GM23248 (cell line): ENCODE measurements at regions not wholly inside any gene's neighbourhood (a gene's known extent, or its start where the extent isn't known, plus 50 kb on each side); places are given as distances from the start of the nearest gene placed in this dataset.

ENCODE experiments used
- DNase-seq: peaks from one replicate; pipeline ENCODE4 v3.0.0-alpha.2; 2015
- H2AFZ ChIP-seq: fragments of 200-600 bp; sonication (generic); 2 replicates; pipeline ENCODE4 v1.6.1; 2016; ENCODE audit warnings: antibody characterized with exemption
- H3F3A ChIP-seq: fragments of 200-600 bp; sonication (generic); 2 replicates; pipeline ENCODE4 v1.6.1; 2016; ENCODE audit warnings: mild to moderate bottlenecking, antibody characterized with exemption, mixed run types; ENCODE audit not compliant: insufficient read depth
- H3K27ac ChIP-seq: fragments of 200-600 bp; sonication (generic); 2 replicates; pipeline ENCODE4 v1.5.1; 2016; ENCODE audit warnings: mild to moderate bottlenecking
- H3K27me3 ChIP-seq: fragments of 200-600 bp; sonication (generic); replicated peaks from 2 replicates; pipeline ENCODE4 v1.6.1; 2016; ENCODE audit warnings: mild to moderate bottlenecking; ENCODE audit not compliant: insufficient read depth
- H3K36me3 ChIP-seq: fragments of 200-600 bp; sonication (generic); 2 replicates; pipeline ENCODE4 v1.6.1; 2016; ENCODE audit warnings: low read depth, mild to moderate bottlenecking
- H3K4me1 ChIP-seq: fragments of 200-600 bp; sonication (generic); 2 replicates; pipeline ENCODE4 v1.6.1; 2016; ENCODE audit warnings: mild to moderate bottlenecking; ENCODE audit not compliant: insufficient read depth
- H3K4me2 ChIP-seq: fragments of 200-600 bp; sonication (generic); one replicate; pipeline ENCODE4 v1.6.1; 2016; ENCODE audit warnings: mild to moderate bottlenecking; ENCODE audit not compliant: unreplicated experiment
- H3K4me3 ChIP-seq: fragments of 200-600 bp; sonication (generic); 2 replicates; pipeline ENCODE4 v1.5.1; 2016; ENCODE audit warnings: mild to moderate bottlenecking
- H3K79me2 ChIP-seq: fragments of 200-600 bp; sonication (generic); 2 replicates; pipeline ENCODE4 v1.6.1; 2016; ENCODE audit warnings: mild to moderate bottlenecking; ENCODE audit not compliant: insufficient read depth
- H3K9ac ChIP-seq: fragments of 200-600 bp; sonication (generic); 2 replicates; pipeline ENCODE4 v1.6.1; 2016; ENCODE audit warnings: mild to moderate bottlenecking
- H3K9me2 ChIP-seq: fragments of 200-600 bp; sonication (generic); 2 replicates; pipeline ENCODE4 v1.6.1; 2016; ENCODE audit warnings: mixed run types, mild to moderate bottlenecking, moderate library complexity; ENCODE audit not compliant: insufficient read depth
- H3K9me3 ChIP-seq: fragments of 200-600 bp; sonication (generic); one replicate; pipeline ENCODE4 v1.6.1; 2017; ENCODE audit warnings: low read depth
- H4K20me1 ChIP-seq: fragments of 200-600 bp; sonication (generic); 2 replicates; pipeline ENCODE4 v1.6.0; 2016; ENCODE audit not compliant: insufficient read depth
- EZH2 ChIP-seq: fragments of 200-600 bp; sonication (generic); IDR thresholded peaks from 2 replicates; pipeline ENCODE4 v1.6.1; 2018; ENCODE audit warnings: antibody characterized with exemption, mild to moderate bottlenecking; ENCODE audit not compliant: insufficient read depth, poor library complexity, severe bottlenecking
- EZH2phosphoT487 ChIP-seq: fragments of 200-600 bp; sonication (generic); IDR thresholded peaks from 2 replicates; pipeline ENCODE4 v1.6.1; 2018; ENCODE audit warnings: antibody characterized with exemption, moderate library complexity, mild to moderate bottlenecking, low read depth; ENCODE audit not compliant: insufficient read depth
- WGBS, 2 experiments: methylation state at CpG; one replicate each; pipeline ENCODE4 v1.1.6; 2015 to 2017; ENCODE audit warnings: low lambda C conversion rate in 2 of 2, low coverage in 1 of 2; ENCODE audit errors: missing lambda C conversion rate in 2 of 2; 5-methylcytosine and 5-hydroxymethylcytosine counted together
- in situ Hi-C: fragments of 300-500 bp; cut with MboI; formaldehyde crosslinking; loops from 2 replicates; pipeline ENCODE4 v1.15.0; 2020

DNA sequence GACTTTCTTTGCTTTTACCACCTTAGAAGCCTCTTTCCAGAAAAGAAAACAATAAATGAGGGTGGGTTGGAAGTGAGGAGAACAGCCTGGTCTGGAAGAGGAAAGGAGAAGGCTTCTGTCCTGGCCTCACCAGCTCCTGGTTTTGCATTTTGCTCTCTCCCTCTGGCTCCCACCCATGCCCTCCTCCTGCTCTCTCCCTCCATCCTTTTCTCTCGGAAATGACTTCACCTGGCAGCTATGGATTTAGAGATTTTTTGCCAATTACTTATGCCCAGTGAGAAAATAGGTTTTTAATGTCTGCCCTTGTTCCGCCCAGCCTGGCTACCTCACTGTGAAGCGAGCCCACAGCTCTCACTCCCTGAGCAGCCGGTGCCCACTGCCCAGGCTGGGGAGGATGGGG lies 77.9 kb upstream of the NTRK3 start:
- peaks cover 22% of the 10 kb centered on the region for H3K4me1 ChIP-seq
- peak; percentile 80 for DNase-seq
- H2AFZ ChIP-seq: peak overlapping the region; percentile 73
- in situ Hi-C loops: no loop called here
- no peak for TF ChIP-seq EZH2phosphoT487
- TF ChIP-seq EZH2: no peak
- H3K36me3 ChIP-seq: no peaks in the 10 kb centered on the region
- no peak overlapping the region for H3K4me3 ChIP-seq
- H3K9me2 ChIP-seq: no peaks in the 10 kb centered on the region
- no peaks in the 10 kb centered on the region for H3K79me2 ChIP-seq
- H3K9me3 ChIP-seq: no peaks in the 10 kb centered on the region
- WGBS, 2 experiments: 15 to 24% methylated on average over 4 of the region's 4 CpGs
- peak overlapping the region; percentile 49 for H3K4me2 ChIP-seq
- no peak overlapping the region for H3K27ac ChIP-seq
- H3K27me3 ChIP-seq: no peaks in the 10 kb centered on the region
- H3F3A ChIP-seq: no peaks in the 10 kb centered on the region
- H3K9ac ChIP-seq: 0 out of 2 replicates have a peak overlapping the region, but pooled peaks have one; percentile 2
- H4K20me1 ChIP-seq: no peaks in the 10 kb centered on the region

DNA sequence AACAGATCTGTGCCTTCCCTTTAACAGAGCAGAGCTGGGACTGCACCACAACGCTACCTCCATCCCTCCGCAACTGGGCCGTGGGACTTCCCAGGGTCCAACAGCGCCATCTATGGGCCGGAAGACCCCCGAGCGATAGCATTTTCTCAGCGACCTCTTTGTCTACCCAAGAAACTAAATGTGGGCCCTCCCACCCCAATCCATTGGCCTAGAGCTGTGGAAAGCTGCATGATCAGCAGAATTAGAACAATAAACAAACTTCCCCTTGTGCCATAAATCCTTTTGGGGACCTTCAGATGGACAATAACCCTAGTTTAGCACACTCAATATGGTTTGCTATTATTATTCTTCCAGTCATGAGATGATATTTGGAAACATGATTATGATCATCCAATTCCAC lies 74.8 kb upstream of the NTRK3 start:
- no peaks in the 10 kb centered on the region for H3F3A ChIP-seq

DNA sequence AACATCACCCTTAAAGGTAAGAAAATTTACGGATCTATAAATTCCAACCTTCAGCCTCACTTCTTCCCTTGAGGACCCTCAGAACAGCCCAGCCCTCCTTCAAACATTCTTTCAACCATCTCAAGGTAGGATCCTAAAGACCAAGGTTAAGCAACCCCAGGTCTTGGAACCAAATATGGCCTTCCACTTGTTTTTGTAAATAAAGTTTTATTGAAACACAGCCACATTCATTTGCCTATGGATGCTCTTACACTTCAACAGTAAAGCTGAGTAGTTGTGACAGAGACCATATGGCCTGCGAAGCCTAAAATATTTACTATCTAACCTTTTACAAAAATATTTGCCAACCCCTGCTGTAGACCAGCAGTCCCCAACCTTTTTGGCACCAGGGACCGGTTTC lies 70.4 kb upstream of the NTRK3 start:
- Histone ChIP-seq H3K27ac (no peak overlapping the region), H3F3A (no peaks in the 10 kb centered on the region), H3K4me3 (no peak overlapping the region), H3K4me2 (no peak overlapping the region), H3K79me2 (no peaks in the 10 kb centered on the region), H3K9me3 (no peaks in the 10 kb centered on the region), H3K9me2 (no peaks in the 10 kb centered on the region), H3K4me1 (peaks cover 5% of the 10 kb centered on the region; the same call in 1 of the 2 replicates), H3K36me3 (no peaks in the 10 kb centered on the region), H4K20me1 (no peaks in the 10 kb centered on the region), H3K9ac (no peak overlapping the region), H2AFZ (no peak overlapping the region), H3K27me3 (no peaks in the 10 kb centered on the region)
- TF ChIP-seq EZH2 (no peak), EZH2phosphoT487 (no peak)
- in situ Hi-C loops: no loop called here
- DNase-seq: no peak
- 59% methylated on average over 3 of the region's 3 CpGs for WGBS, 2 experiments

More for the DNA sequence above, 74.8 kb upstream of the NTRK3 start:
- Histone ChIP-seq H3K9ac (no peak overlapping the region), H3K4me1 (peaks cover 22% of the 10 kb centered on the region), H2AFZ (0 out of 2 replicates have a peak overlapping the region, but pooled peaks have one; percentile 15), H4K20me1 (no peaks in the 10 kb centered on the region), H3K9me3 (no peaks in the 10 kb centered on the region), H3K79me2 (no peaks in the 10 kb centered on the region), H3K4me3 (no peak overlapping the region), H3K27ac (no peak overlapping the region), H3K4me2 (no peak overlapping the region), H3K9me2 (no peaks in the 10 kb centered on the region), H3K36me3 (no peaks in the 10 kb centered on the region), H3K27me3 (no peaks in the 10 kb centered on the region)
- WGBS, 2 experiments: 5 to 6% methylated on average over 8 of the region's 8 CpGs
- TF ChIP-seq EZH2 (no peak), EZH2phosphoT487 (no peak)
- DNase-seq: peak; percentile 60
- in situ Hi-C loops: no loop called here

DNA sequence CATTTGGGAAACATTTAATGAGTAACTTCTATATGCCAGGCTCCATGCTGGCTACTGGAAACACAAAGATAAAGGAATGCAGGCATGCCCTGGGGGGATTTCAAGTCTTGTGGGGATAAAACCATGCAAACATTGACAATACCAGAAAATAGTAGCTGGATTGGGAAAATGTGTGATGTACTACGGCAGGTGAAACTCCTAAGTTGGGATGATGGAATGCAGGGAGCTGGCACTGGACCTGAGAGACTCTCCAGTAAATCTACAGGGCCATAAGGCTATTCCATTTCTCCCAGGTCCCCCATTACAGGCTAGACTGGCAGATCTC lies 68.2 kb upstream of the NTRK3 start:
- Histone ChIP-seq H3K9ac (no peak overlapping the region), H4K20me1 (no peaks in the 10 kb centered on the region), H3K9me2 (no peaks in the 10 kb centered on the region), H3K36me3 (no peaks in the 10 kb centered on the region), H3K4me1 (peaks cover 5% of the 10 kb centered on the region; the same call in 1 of the 2 replicates), H3K4me3 (no peak overlapping the region), H3K79me2 (no peaks in the 10 kb centered on the region), H2AFZ (no peak overlapping the region), H3K4me2 (no peak overlapping the region), H3K27ac (0 out of 2 replicates have a peak overlapping the region, but pooled peaks have one; percentile 6), H3F3A (no peaks in the 10 kb centered on the region), H3K27me3 (no peaks in the 10 kb centered on the region), H3K9me3 (no peaks in the 10 kb centered on the region)
- no peak for DNase-seq
- 37 to 56% methylated on average over 1 of the region's 1 CpG for WGBS, 2 experiments
- TF ChIP-seq EZH2phosphoT487 (no peak), EZH2 (no peak)
- in situ Hi-C loops: no loop called here
